AG09319 (cell line): ENCODE measurements at regions not wholly inside any gene's neighbourhood (a gene's known extent, or its start where the extent isn't known, plus 50 kb on each side); places are given as distances from the start of the nearest gene placed in this dataset.
"Not testable (repeated sequence)": the region's sequence is repeated elsewhere in the genome, so short reads cannot be mapped to it uniquely, and the experiment has no call there.

Experiments used
- DNase-seq: peaks from one replicate; pipeline ENCODE4 v3.0.0-alpha.2; 2010; ENCODE audit warnings: low read depth; ENCODE audit errors: extremely low read depth
- CTCF ChIP-seq: IDR thresholded peaks from 2 replicates; pipeline ENCODE4 v1.5.1; 2011; ENCODE audit warnings: low read depth, mild to moderate bottlenecking, inconsistent platforms, low read length, moderate library complexity

- TF ChIP-seq CTCF: no peak
- DNase-seq: no peak
Observed at GRCh38 chr16:87216148-87216840, 100.9 kb downstream of the C16orf95 start.

DNA sequence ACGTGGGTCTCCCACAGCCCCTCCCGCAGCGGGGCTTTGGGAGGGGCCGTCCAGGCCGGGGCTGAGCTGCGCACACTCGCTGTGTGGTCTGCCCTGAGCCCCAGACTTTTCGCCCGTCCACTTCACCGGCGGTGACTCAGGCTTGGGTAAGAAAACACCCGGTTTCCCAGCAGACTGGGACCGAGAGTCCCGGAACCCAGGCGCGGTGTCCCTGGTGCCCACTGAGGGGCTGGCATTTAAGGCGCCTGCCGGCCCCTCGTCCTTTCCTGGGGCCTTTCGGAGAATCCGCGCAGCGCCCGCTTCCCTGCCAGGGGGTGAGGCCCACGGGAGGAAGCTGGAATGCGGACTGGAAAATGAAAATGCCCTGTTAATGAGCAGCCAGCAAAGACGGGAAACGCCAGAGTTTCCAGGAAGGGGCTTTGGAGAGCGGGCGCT lies 100.3 kb downstream of the C16orf95 start:
- TF ChIP-seq CTCF: no peak

GRCh38 chr16:87217802-87218201 lies 99.4 kb downstream of the C16orf95 start:
- not testable (repeated sequence) for DNase-seq

More for the DNA sequence above, 100.3 kb downstream of the C16orf95 start:
- no peak for DNase-seq

- no peak for DNase-seq
- TF ChIP-seq CTCF: no peak
Observed at GRCh38 chr16:87218281-87219055, 98.7 kb downstream of the C16orf95 start.

DNA sequence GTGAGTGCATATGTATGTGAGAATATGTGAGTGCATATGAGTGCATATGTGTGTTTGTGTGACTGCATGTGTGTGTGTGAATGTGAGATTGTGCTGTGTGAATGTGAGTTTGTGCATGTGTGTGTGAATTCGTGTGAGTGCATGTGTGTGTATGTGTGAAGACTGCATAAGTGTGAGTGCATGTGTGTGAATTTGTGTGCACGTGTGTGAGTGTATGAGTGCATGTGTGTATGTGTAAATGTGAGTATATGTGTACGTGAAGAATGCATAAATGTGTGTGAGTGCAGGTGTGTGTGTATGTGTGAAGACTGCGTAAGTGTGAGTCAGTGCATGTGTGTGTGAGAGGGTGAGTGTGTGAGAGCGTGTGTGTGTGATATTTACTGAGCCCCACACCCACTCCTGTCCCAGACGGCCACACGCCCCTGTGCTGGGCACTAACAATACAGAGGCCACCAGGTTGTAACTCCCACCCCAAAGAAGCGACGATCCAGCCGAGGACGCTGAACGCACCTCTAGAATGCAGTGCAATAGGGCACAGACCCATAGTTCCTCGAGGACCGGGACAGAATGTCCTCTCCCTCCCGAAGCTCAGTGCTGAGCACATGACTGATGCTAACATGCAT lies 97.8 kb downstream of the C16orf95 start:
- no peak for DNase-seq
- no peak for TF ChIP-seq CTCF

- TF ChIP-seq CTCF: no peak
- no peak for DNase-seq
Observed at GRCh38 chr16:87221633-87222032, 95.6 kb downstream of the C16orf95 start.

DNA sequence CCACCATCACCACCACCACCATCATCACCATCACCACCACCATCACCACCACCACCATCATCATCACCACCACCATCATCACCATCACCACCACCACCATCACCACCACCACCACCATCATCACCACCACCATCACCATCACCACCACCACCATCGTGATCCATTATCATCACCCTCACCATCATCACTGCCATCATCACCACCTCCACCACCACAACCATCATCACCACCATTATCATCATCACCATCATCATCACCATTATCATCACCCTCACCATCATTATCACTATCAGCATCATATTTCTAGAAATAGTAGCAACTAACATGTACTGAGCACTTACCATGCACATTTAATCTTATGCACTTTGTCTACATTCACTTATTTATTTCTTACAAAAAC lies 94.9 kb downstream of the C16orf95 start:
- no peak for TF ChIP-seq CTCF
- no peak for DNase-seq
